T-helper 1 cell (primary cell): ENCODE measurements at regions not wholly inside any gene's neighbourhood (a gene's known extent, or its start where the extent isn't known, plus 50 kb on each side); places are given as distances from the start of the nearest gene placed in this dataset.
A peak's percentile ranks its signal among the peaks of the same experiment; 100 is the strongest.
"Not testable (repeated sequence)": the region's sequence is repeated elsewhere in the genome, so short reads cannot be mapped to it uniquely, and the experiment has no call there.

Experiments used
- DNase-seq, 5 donors: peaks; one replicate each; pipeline ENCODE4 v3.0.0-alpha.2; 2012 to 2020

DNA sequence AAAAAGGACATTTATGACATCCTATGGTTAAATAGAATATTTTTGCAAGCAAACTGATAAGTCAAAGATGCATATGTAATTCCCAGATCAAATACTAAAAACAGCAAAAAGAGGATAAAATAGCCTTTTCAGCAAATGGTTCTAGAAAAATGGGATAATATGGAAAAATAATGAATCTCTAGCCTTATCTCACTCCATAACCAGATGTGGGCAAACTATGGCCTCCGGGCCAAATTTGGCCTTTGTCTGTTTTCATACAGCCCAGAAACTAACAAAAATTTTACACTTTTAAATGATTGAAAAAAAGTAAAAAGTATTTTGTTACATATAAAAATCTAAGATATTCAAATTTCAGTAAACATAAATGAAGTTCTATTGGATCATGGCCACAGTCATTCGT lies 215.4 kb upstream of the PRSS1 start:
- no peak for DNase-seq

DNA sequence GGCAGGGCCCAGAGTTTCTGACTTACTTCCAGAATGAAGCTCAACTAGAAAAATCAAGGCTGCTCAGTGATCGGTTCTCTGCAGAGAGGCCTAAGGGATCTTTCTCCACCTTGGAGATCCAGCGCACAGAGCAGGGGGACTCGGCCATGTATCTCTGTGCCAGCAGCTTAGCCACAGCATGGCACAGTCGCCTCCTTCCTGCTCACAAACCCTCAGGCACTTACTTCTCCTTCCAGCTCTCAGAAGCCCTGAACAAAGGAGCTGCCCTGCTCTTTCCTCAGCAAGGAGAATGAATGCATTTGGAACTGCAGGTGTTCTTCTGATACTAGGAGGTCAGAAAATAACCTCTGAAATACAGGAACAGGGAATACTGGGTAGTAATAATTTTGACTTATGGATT lies 219.7 kb upstream of the PRSS1 start:
- DNase-seq = no peak

DNA sequence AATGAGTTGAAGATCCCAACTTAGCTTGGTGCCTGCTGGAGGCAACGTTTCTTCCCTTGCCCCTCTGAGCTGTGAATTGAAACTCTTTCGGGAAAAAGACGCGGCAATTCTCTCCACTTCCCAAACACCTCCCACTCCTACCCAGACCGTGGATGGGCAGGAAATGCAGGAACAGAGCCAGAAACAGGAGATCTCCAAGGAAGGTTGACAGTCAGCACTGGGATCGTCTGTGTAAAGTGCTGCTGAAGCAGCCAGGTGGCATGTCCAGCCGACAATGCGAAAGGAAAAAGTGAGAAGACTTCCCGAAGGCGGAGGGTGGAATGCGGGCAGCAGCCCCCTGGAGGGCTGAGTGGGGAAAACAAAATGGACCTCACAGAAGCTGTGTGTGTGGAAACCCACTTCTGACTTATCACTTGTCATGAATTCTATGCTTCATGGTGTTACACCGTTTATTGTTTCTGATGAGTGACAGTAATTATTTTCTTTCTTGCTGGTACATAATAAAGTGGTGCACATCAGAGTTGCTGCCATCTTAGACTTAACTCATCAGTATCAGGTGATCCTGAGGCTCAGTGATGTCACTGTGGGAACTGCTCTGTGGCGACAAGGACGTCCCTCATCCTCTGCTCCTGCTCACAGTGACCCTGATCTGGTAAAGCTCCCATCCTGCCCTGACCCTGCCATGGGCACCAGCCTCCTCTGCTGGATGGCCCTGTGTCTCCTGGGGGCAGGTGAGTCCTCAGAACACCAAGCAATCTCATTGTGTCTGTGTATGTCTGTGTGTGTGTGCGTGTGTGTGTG lies 220.5 kb upstream of the PRSS1 start:
- no peak for DNase-seq

DNA sequence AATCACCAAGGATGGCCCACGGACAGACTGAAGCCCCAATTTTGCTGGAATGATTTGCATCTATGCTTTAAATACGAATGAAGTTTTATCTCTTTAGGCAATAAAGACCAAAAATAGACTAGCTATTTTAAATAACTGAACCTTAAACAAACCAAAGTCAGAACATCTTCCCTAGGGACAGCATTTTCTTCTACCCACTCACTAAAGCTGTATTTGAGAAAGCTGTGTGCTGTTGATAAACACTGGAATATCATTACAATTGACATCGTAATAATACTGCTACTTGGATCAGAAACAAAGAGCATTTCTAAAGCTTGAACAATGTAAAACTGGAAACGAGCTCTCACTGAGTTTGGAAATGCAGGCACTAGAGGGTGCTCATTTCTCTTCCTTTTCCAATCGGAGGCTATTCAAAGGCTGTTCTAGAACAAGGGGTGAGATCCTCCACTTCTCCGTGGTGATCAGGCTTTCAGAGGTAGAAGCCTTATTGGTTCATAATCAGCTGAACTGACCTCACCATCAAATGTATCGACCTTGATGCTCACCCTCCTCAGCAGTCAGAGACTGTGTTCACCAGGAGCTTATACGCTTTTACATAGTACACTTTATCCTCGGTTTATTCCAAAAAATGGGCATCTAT lies 225.3 kb upstream of the PRSS1 start:
- DNase-seq = no peak

DNA sequence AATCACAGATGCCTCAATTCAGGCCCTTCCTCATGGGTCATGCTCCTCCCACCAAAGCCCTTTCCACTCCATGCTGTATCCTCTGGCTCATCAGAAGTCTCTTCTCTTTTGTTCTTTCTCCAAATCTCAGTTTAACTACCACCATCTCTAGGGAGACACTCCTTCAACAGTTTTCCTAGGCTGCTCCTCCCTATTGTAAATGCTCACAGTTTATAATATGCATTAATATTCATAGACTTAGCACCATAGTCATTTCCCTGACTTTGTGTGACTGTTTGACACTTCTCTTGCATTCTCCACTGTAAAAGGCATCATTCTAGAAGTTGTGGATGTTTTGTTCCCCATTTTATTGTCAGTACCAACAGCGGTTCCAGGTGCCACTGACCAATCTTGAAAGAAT lies 226.5 kb upstream of the PRSS1 start:
- DNase-seq = no peak

DNA sequence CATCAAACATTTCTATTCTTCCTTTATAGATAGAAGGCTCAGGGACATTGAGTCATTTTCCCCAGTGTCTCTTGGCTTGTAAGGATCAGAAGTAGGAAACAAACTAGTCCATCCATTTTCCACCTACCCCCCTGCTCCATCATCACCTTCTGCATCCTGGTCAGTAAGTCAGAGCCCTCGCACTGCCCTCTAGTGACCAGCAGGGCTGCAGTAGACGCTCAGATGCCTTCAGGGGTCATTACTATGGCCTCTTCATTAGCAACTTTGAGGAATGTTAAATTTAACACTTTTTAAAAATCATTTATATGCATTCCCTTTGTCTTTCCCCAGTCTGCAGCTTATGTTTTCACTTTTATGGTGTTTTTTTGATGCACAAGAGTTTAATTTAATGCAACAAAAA lies 228.4 kb upstream of the PRSS1 start:
- not testable (repeated sequence) for DNase-seq

DNA sequence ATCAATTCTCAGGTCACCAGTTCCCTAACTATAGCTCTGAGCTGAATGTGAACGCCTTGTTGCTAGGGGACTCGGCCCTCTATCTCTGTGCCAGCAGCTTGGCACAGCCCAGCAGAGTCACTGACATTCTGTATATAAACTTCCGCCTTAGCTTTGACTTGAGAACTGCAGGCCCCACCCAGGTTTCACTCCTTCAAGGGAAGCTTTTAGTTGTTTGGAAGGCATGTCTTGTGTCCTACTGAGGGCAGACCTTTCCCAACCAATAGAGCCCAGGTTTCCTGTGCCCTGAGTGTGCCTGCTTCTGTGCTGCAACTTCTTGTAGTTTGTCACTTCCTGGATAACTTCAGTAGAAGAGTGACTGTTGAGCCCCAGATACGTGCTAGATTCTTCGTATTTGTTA lies 228.8 kb upstream of the PRSS1 start:
- DNase-seq = peak in 1 of 5 donors; percentile 40

DNA sequence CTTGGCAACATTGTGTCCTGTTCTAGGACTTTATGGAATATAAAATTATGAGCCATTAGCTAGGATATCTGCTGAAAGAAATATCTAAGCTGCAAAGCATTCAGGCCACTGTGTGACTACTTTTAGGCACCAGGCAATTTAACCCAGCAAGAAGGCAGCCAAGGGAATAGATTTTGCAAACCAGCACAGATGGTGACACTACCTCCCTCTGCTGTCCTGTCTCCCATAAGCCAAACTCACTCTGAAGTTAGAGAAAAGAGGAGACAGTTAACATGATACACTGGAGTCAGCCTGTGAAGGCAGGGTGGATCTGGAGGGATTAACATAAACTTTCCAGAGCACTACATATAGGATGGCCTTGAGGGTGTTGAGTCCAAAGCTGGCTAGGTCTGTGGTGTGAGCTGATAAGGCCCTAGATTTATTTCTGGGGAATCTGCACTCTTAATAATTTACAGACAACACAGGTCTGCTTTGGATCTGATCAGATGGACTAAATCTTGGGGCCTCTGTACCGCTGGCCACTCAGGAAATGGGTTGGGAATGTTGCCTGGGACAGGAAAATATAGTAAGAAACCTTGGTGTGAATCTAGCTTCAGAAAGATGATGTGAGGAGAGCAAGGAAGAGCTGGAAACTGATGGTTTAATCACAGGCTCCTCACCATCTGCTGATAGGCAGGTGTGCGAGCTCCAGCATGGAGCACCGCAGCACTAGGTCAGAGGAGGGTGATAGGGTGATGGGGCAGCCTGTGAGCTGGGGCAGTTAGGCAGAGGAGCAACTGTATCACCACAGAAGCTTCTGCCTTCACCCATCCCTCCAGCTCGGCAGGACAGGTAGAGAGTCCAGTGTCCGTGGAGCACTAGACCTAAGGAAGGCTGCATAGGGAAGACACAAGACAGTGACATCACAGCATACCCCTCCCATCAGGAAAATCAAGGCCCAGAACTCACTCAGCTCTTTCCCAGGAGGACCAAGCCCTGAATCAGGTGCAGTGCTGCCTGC lies 229.9 kb upstream of the PRSS1 start:
- no peak for DNase-seq

DNA sequence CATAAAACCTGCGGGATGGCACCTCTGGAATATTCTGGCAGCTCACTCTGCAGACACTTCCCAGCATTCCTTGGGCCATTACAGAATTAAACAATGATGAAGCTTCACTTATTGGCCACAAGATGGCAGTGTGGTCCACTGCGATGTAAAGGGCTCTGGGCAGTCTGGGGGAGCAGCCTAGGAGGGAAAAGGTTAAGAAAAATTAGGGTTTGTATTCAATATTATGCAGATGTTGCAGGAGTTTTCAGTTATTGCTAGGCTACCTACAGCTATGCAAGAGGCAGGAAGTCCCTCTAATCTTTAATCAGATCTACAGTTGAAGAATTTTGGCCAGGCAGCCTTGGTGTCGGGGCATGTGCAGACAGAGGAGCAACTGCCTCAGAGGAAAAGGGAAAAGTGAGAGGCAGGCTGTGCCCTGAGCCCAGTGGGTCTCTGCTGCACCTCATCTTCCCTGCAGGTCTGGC lies 233.2 kb upstream of the PRSS1 start:
- DNase-seq = peak in 2 of 5 donors; percentile 16 to 56

DNA sequence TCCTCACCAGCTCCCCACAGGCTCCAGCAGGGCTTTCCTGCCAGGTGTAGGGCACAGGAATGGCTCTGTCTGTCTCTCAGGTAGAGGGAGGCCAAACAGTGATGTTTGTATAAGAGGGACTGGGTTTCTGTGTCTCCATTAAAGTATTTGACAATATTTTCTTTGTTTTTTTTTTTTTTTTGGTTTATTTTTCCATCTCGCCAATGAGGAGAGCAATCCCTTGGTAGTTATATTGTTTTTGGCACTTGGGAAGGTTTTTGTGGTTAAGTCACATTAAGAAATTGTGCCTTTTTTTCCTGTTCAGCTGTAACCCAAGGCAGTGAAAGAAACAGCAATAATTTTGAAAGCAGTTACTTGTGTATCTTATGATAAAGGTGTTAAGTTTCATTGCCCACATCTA lies 234.6 kb upstream of the PRSS1 start:
- DNase-seq = not testable (repeated sequence)

DNA sequence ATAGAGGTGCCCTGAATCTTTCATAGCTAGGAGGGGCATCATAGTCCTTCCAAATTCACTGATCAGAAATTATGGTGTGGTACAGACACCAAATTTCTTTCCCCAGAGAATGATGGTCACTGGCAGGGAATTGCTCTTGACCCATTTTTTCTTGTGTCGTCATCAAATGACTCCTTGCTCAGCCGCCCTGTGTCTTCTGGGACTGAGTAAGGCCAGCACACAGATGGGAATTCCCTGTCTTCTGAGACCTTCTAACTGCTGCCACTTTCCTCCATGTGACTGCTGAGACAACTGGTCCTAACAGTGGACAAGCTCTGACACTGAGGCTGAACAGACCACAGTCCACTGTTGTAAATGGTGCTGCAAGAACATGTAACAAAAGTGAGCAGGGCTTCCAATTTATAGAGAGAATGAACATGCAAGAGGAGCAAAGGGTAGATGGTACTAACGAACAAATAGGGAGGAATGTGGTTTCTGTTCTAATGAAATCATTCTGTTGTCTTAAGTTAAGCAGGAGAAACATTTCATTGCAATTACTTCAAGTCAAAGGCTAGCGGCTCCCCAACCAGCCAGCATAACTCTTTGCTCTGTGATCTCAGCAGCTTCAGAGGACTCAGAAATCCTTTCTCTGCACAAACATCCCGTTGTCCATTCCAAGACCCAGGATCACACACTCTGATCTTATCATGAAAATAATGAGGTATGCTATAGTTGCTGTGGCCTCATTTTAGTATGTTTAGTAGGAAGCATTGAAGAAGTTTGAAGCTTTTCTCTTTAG lies 235.9 kb upstream of the PRSS1 start:
- no peak for DNase-seq

DNA sequence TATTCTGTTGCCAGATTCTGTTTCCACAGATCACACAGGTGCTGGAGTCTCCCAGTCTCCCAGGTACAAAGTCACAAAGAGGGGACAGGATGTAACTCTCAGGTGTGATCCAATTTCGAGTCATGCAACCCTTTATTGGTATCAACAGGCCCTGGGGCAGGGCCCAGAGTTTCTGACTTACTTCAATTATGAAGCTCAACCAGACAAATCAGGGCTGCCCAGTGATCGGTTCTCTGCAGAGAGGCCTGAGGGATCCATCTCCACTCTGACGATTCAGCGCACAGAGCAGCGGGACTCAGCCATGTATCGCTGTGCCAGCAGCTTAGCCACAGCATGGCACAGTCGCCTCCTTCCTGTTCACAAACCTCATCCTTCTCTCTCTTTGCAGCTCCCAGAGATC lies 237.5 kb upstream of the PRSS1 start:
- no peak for DNase-seq

DNA sequence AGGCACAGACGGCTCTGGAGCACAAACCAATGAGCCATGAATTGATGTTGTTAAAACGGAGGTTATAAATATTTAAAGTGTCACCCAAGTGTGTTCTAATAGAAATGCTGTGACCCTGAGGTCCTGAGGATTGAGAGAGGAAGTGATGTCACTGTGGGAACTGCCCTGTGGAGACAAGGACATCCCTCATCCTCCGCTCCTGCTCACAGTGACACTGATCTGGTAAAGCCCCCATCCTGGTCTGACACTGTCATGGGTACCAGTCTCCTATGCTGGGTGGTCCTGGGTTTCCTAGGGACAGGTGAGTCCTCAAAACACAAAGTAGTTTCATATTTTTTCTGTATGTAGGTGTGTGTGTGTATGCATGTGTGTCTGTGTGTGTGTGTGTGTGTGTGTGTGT lies 237.9 kb upstream of the PRSS1 start:
- DNase-seq = no peak

DNA sequence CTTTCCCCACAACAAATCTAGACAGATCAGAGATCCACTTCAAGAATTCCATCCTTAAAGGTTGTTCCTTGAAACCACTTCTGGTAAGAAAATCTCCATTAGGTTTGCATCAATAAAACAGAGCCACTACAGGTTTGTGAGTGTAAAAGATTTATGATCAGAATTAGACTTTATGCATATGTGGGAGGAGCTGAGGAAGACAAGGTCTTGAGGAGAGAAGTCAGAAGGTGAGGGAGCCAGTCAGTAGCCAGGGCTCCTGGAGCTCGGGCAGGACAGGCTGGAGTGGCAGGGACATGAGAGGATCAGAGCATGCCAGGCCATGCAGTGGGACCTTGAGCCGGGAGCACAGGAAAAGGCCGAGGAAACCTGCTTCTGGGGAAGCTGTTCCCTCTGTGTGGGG lies 240.0 kb upstream of the PRSS1 start:
- DNase-seq = not testable (repeated sequence)

DNA sequence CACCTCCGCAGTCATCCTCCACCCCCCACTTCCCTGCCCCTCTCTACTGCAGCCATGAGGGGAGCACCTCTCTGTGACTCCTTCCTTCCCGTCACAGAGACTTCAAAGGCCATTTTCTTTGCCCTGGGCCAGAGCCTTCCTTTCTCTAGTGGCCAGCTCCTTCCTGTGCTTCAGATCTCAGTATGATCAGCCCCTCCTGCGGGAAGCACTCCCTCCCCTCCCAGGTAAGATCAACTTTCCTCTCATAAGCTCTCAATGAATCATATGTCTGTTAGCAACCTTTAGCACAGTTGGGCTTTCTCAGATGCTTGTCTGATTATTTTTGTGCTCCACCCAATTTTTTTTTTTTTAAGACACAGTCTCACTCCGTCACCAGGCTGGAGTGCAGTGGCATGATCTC lies 241.0 kb upstream of the PRSS1 start:
- no peak for DNase-seq

DNA sequence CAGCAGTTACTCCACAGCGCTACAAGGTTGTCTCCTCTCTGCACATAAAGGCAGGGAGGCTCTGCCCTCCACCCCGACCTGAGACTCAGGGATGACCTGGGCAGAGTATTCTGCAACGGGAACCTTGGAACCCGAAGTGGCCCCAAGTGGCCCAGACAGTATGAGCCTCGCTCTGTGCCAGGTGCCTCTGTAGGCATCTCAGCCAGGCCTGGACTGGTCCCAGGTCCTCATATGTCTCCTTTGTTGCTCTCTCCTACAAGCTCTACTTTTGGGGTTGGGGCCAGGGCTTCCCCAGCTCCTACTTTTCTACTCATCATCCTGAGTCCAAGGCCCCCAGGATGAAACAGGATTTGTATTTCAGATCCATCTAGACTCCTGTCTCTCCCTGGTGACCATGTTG lies 241.5 kb upstream of the PRSS1 start:
- DNase-seq = no peak

DNA sequence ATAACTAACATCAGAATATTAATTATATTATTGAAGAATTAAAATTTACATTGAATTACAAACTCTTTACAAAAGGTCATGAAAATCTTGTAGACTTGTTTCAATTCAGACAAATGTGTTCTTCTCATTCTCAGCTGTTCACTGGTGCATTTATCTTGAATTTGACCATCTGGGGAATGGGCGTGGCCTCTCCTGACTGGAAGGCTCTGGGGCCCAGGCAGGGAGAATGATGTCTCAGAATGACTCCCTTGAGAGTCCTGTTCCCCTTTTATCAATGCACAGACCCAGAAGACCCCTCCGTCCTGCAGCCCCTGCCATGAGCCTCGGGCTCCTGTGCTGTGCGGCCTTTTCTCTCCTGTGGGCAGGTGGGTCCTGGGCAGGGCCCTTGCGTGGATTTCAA lies 242.2 kb upstream of the PRSS1 start:
- DNase-seq = not testable (repeated sequence)

DNA sequence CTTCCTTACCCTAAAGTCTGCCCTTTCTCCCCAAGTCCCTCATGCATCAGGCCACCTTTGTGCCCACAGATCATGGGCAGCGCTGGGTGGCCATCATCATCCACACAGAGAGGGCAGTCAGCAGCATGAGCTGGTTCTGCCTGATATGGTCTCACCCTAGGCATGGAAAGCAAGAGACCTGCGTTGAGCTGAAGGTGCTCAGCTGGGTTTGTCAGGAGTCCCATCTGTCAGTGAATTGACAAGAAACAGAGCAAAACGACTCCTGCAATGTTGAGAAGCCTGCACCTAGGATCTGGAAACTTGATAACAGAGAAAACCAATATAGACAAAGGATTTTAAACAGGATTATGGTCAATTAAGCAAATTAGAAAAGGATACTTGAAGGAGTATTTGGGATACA lies 242.7 kb upstream of the PRSS1 start:
- DNase-seq = no peak

DNA sequence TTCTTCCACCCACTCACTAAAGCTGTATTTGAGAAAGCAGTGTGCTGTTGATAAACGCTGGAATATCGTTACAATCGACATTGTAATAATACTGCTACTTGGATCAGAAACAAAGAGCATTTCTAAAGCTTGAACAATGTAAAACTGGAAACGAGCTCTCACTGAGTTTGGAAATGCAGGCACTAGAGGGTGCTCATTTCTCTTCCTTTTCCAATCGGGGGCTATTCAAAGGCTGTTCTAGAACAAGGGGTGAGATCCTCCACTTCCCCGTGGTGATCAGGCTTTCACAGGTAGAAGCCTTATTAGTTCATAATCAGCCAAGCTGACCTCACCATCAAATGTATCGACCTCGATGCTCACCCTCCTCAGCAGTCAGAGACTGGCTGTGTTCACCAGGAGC lies 245.3 kb upstream of the PRSS1 start:
- not testable (repeated sequence) for DNase-seq

DNA sequence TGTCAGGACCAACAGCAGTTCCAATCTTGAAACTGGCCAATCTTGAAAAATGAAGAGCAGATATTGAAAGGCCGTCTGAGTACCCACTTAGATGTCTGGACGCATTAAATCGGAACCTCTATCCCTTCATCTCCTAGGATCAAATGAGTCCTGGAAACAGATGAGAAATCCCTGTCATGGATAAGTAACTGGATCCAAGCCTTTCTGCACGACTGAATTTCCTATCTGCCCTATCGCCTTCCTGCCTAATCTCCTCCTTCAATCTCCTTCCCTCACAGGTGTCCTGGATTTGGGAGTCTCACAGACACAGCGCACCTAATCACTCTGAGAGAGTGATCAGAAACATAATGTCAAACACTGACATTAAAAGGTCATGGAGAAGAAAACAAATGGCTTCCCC lies 245.2 kb upstream of the PRSS58 start:
- no peak for DNase-seq

DNA sequence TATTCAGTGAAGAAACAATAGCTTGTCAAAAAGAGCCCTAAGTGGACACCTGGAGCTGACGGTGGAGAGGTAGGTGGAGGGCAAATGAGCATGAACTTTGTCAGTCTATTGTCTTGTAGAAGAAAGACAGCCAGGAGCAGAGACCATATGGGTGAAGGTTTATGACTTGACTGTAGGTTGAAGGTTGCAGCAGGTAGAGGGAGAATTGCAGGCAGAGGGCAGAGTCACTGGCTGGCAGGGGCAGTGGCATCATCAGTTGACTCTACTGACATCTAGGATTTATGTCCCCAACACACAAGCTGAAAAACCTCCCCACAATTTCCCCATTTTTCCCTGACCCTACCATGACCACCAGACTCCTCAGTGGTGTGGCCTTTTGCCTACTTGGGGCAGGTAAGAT lies 243.6 kb upstream of the PRSS58 start:
- DNase-seq = no peak

DNA sequence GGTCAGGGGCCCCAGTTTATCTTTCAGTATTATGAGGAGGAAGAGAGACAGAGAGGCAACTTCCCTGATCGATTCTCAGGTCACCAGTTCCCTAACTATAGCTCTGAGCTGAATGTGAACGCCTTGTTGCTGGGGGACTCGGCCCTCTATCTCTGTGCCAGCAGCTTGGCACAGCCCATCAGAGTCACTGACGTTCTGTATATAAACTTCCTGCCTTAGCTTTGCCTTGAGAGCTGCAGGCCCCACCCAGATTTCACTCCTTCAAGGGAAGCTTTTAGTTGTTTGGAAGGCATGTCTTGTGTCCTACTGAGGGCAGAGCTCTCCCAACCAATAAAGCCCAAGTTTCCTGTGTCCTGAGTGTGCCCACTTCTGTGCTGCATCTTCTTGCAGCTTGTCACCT lies 242.5 kb upstream of the PRSS58 start:
- peak in 1 of 5 donors; percentile 22 for DNase-seq
